Peyer's patch (tissue), 4 donors: ENCODE measurements at regions not wholly inside any gene's neighbourhood (a gene's known extent, or its start where the extent isn't known, plus 50 kb on each side); places are given as distances from the start of the nearest gene placed in this dataset.

Experiments used
- POLR2A ChIP-seq, 2 donors: fragments of 450-650 bp; IDR thresholded peaks; one replicate each; pipeline ENCODE4 v1.5.1; 2017; ENCODE audit warnings: antibody characterized with exemption in 2 of 2, mild to moderate bottlenecking in 2 of 2, moderate library complexity in 2 of 2
- TF ChIP-seq, protein P1 (sequence below), 6 experiments: fragments of 450-650 bp in 4 of 6; fragments of 200-600 bp in 2 of 6; sonication (generic) in 1 of 6; IDR thresholded peaks; one replicate each; pipeline ENCODE4 v1.5.1; 2017 to 2019; ENCODE audit warnings: antibody characterized with exemption in 6 of 6, mild to moderate bottlenecking in 3 of 6, moderate library complexity in 1 of 6

DNA sequence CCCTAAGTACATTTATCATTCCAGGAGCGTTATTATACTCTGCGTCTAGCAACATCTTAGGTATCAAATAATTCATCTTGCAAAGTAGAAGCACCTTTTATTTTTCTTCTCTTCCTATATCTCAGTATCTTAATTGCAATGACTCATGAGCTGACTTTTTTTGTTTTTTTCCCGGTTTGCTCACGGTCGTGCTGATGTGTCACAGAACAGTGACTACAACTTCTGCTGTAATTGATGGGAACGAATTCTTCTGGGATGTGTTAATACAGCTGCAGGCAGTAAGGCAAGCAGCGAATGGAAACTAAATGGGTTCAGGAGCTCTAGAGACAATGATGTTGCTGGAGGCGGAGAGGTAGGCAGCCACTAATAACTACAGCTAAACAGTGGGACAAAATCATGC, 89.8 kb upstream of the TMPRSS15 start:
- TF ChIP-seq POLR2A (IDR thresholded peaks at IDR 0.05): no peak
- TF ChIP-seq, protein P1, sequence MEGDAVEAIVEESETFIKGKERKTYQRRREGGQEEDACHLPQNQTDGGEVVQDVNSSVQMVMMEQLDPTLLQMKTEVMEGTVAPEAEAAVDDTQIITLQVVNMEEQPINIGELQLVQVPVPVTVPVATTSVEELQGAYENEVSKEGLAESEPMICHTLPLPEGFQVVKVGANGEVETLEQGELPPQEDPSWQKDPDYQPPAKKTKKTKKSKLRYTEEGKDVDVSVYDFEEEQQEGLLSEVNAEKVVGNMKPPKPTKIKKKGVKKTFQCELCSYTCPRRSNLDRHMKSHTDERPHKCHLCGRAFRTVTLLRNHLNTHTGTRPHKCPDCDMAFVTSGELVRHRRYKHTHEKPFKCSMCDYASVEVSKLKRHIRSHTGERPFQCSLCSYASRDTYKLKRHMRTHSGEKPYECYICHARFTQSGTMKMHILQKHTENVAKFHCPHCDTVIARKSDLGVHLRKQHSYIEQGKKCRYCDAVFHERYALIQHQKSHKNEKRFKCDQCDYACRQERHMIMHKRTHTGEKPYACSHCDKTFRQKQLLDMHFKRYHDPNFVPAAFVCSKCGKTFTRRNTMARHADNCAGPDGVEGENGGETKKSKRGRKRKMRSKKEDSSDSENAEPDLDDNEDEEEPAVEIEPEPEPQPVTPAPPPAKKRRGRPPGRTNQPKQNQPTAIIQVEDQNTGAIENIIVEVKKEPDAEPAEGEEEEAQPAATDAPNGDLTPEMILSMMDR (IDR thresholded peaks at IDR 0.05): no peak
